Activated naive CD4-positive, alpha-beta T cell treated with anti-CD3 and anti-CD28 coated beads, Interleukin-2, amount 50 U/mL, for 24 hours (primary cell): ENCODE measurements at regions not wholly inside any gene's neighbourhood (a gene's known extent, or its start where the extent isn't known, plus 50 kb on each side); places are given as distances from the start of the nearest gene placed in this dataset.
"Not testable (repeated sequence)": the region's sequence is repeated elsewhere in the genome, so short reads cannot be mapped to it uniquely, and the experiment has no call there.

Experiments used
- H3K27ac Mint-ChIP-seq: one replicate; pipeline ENCODE4 v1.8.0; 2021; ENCODE audit warnings: mild to moderate bottlenecking, mixed read lengths
- H3K27me3 Mint-ChIP-seq: one replicate; pipeline ENCODE4 v1.8.0; 2021; ENCODE audit warnings: mixed read lengths
- H3K36me3 Mint-ChIP-seq: one replicate; pipeline ENCODE4 v1.8.0; 2021; ENCODE audit warnings: mixed read lengths
- H3K4me1 Mint-ChIP-seq: one replicate; pipeline ENCODE4 v1.8.0; 2021; ENCODE audit warnings: mixed read lengths
- H3K4me3 Mint-ChIP-seq: one replicate; pipeline ENCODE4 v1.8.0; 2021; ENCODE audit warnings: mild to moderate bottlenecking, mixed read lengths
- H3K9me3 Mint-ChIP-seq: one replicate; pipeline ENCODE4 v1.8.0; 2021; ENCODE audit warnings: mixed read lengths

GRCh38 chr16:66026787-66027330 lies 339.6 kb upstream of the CDH5 start:
- no peaks in the 10 kb centered on the region for H3K36me3 Mint-ChIP-seq
- no peak overlapping the region for H3K27ac Mint-ChIP-seq
- H3K9me3 Mint-ChIP-seq: peaks cover 5% of the 10 kb centered on the region
- H3K27me3 Mint-ChIP-seq: peaks cover 1% of the 10 kb centered on the region
- no peaks in the 10 kb centered on the region for H3K4me1 Mint-ChIP-seq
- H3K4me3 Mint-ChIP-seq: no peak overlapping the region

GRCh38 chr16:66026211-66026610 lies 340.3 kb upstream of the CDH5 start:
- peaks cover 5% of the 10 kb centered on the region for H3K9me3 Mint-ChIP-seq
- peaks cover 1% of the 10 kb centered on the region for H3K27me3 Mint-ChIP-seq
- H3K36me3 Mint-ChIP-seq: no peaks in the 10 kb centered on the region
- no peak overlapping the region for H3K27ac Mint-ChIP-seq
- H3K4me3 Mint-ChIP-seq: no peak overlapping the region
- H3K4me1 Mint-ChIP-seq: no peaks in the 10 kb centered on the region

DNA sequence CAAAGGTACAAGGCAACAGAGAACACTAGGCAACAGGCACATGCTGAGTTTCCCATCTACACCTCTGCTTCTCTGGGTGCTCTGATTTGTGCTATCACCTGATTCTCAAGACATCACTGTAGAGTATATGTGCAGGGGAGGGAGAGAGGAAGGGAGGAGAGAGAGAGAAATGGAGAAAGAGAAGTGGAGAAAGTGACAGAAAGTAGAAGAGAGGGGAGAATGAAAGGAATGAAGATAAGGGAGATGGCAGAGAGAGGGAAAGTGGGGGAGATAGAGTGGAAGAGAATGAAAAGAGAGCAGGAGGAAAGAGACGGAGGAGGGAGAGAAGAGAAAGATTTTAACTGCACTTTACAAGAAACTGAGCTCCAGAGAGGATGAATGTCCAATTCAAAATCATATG lies 340.7 kb upstream of the CDH5 start:
- no peaks in the 10 kb centered on the region for H3K36me3 Mint-ChIP-seq
- H3K27me3 Mint-ChIP-seq: peaks cover 1% of the 10 kb centered on the region
- H3K27ac Mint-ChIP-seq: no peak overlapping the region
- no peaks in the 10 kb centered on the region for H3K4me1 Mint-ChIP-seq
- H3K4me3 Mint-ChIP-seq: no peak overlapping the region
- peaks cover 5% of the 10 kb centered on the region for H3K9me3 Mint-ChIP-seq

- H3K36me3 Mint-ChIP-seq, H3K27me3 Mint-ChIP-seq, H3K9me3 Mint-ChIP-seq, H3K4me1 Mint-ChIP-seq, H3K27ac Mint-ChIP-seq, H3K4me3 Mint-ChIP-seq: not testable (repeated sequence)
Measured at GRCh38 chr16:66024567-66024966, 341.9 kb upstream of the CDH5 start.

- H3K27ac Mint-ChIP-seq: no peak overlapping the region
- no peaks in the 10 kb centered on the region for H3K4me1 Mint-ChIP-seq
- H3K4me3 Mint-ChIP-seq: no peak overlapping the region
- peaks cover 5% of the 10 kb centered on the region for H3K9me3 Mint-ChIP-seq
- no peaks in the 10 kb centered on the region for H3K36me3 Mint-ChIP-seq
- peaks cover 1% of the 10 kb centered on the region for H3K27me3 Mint-ChIP-seq
Measured at GRCh38 chr16:66023481-66023880, 343.0 kb upstream of the CDH5 start.

DNA sequence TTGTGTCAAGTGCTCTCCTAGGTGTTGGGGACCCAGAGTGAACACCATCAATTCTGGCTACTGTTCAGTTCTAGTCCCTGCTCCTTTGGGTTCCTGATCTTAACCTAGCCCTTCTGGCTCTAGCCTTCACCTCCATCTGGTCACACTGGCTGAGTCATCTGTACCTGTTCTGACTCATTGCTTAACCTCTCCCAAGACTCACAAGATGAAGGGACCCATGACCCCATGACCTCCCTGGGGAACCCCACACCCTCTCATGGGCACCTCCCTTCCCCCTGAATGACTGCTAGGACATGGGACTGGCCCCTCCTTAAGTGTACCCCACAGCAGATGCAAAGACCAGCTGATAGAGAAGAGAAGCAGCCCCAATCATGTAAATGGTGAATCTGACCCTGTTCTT lies 345.8 kb upstream of the CDH5 start:
- no peak overlapping the region for H3K4me3 Mint-ChIP-seq
- H3K4me1 Mint-ChIP-seq: no peaks in the 10 kb centered on the region
- H3K27ac Mint-ChIP-seq: no peak overlapping the region
- no peaks in the 10 kb centered on the region for H3K36me3 Mint-ChIP-seq
- H3K27me3 Mint-ChIP-seq: peaks cover 1% of the 10 kb centered on the region
- peaks cover 5% of the 10 kb centered on the region for H3K9me3 Mint-ChIP-seq

DNA sequence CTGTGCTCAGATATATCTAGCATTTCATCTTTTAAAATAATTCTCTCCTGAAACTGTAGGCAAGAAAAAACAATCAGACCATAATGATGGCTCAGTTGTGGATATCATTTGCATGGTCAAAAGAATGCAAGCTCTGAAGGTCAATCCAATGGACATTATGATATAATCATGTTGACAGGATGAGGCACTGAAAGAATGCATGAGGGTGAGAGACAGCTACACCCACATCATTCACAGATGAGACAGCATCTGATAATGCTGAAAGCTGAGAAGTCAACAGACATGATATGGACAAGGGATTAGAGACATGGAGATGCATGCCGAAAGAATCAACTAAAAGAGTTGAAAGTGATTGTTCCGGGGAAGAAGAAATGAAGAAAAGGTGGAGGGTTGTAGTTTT lies 346.4 kb upstream of the CDH5 start:
- Mint-ChIP-seq H3K9me3 (peaks cover 5% of the 10 kb centered on the region), H3K36me3 (no peaks in the 10 kb centered on the region), H3K4me1 (no peaks in the 10 kb centered on the region)

GRCh38 chr16:66019502-66019901 lies 347.0 kb upstream of the CDH5 start:
- H3K27me3 Mint-ChIP-seq, H3K9me3 Mint-ChIP-seq, H3K4me1 Mint-ChIP-seq, H3K4me3 Mint-ChIP-seq, H3K36me3 Mint-ChIP-seq, H3K27ac Mint-ChIP-seq: not testable (repeated sequence)

More for the DNA sequence above, 346.4 kb upstream of the CDH5 start:
- H3K27ac Mint-ChIP-seq: no peak overlapping the region
- peaks cover 1% of the 10 kb centered on the region for H3K27me3 Mint-ChIP-seq
- no peak overlapping the region for H3K4me3 Mint-ChIP-seq

GRCh38 chr16:66014221-66014620 lies 352.3 kb upstream of the CDH5 start:
- no peak overlapping the region for H3K27ac Mint-ChIP-seq

GRCh38 chr16:66013486-66013885 lies 353.0 kb upstream of the CDH5 start:
- Mint-ChIP-seq H3K27me3 (peaks cover 4% of the 10 kb centered on the region), H3K36me3 (no peaks in the 10 kb centered on the region), H3K27ac (no peak overlapping the region), H3K9me3 (no peaks in the 10 kb centered on the region), H3K4me3 (no peak overlapping the region), H3K4me1 (no peaks in the 10 kb centered on the region)

More at GRCh38 chr16:66014221-66014620, 352.3 kb upstream of the CDH5 start:
- Mint-ChIP-seq H3K9me3 (no peaks in the 10 kb centered on the region), H3K4me1 (no peaks in the 10 kb centered on the region), H3K4me3 (no peak overlapping the region), H3K27me3 (peaks cover 4% of the 10 kb centered on the region), H3K36me3 (no peaks in the 10 kb centered on the region)

- H3K36me3 Mint-ChIP-seq: no peaks in the 10 kb centered on the region
- no peaks in the 10 kb centered on the region for H3K27me3 Mint-ChIP-seq
- no peak overlapping the region for H3K27ac Mint-ChIP-seq
- H3K4me1 Mint-ChIP-seq: no peaks in the 10 kb centered on the region
- H3K9me3 Mint-ChIP-seq: peaks cover 7% of the 10 kb centered on the region
- H3K4me3 Mint-ChIP-seq: no peak overlapping the region
Measured at GRCh38 chr16:66008136-66008535, 358.4 kb upstream of the CDH5 start.

- H3K4me1 Mint-ChIP-seq: no peaks in the 10 kb centered on the region
- no peak overlapping the region for H3K27ac Mint-ChIP-seq
- H3K36me3 Mint-ChIP-seq: no peaks in the 10 kb centered on the region
- H3K9me3 Mint-ChIP-seq: peaks cover 7% of the 10 kb centered on the region
- no peak overlapping the region for H3K4me3 Mint-ChIP-seq
- no peaks in the 10 kb centered on the region for H3K27me3 Mint-ChIP-seq
Measured at GRCh38 chr16:66007717-66008116, 358.8 kb upstream of the CDH5 start.

- H3K27me3 Mint-ChIP-seq: no peaks in the 10 kb centered on the region
Measured at GRCh38 chr16:66006485-66006884, 360.0 kb upstream of the CDH5 start.

GRCh38 chr16:66004699-66005098 lies 361.8 kb upstream of the CDH5 start:
- H3K9me3 Mint-ChIP-seq: peaks cover 7% of the 10 kb centered on the region
- H3K4me3 Mint-ChIP-seq: no peak overlapping the region
- H3K27ac Mint-ChIP-seq: no peak overlapping the region
- H3K27me3 Mint-ChIP-seq: no peaks in the 10 kb centered on the region
- no peaks in the 10 kb centered on the region for H3K4me1 Mint-ChIP-seq
- H3K36me3 Mint-ChIP-seq: no peaks in the 10 kb centered on the region

More at GRCh38 chr16:66006485-66006884, 360.0 kb upstream of the CDH5 start:
- H3K4me3 Mint-ChIP-seq: no peak overlapping the region
- no peak overlapping the region for H3K27ac Mint-ChIP-seq
- no peaks in the 10 kb centered on the region for H3K4me1 Mint-ChIP-seq
- H3K9me3 Mint-ChIP-seq: peaks cover 7% of the 10 kb centered on the region
- H3K36me3 Mint-ChIP-seq: no peaks in the 10 kb centered on the region

DNA sequence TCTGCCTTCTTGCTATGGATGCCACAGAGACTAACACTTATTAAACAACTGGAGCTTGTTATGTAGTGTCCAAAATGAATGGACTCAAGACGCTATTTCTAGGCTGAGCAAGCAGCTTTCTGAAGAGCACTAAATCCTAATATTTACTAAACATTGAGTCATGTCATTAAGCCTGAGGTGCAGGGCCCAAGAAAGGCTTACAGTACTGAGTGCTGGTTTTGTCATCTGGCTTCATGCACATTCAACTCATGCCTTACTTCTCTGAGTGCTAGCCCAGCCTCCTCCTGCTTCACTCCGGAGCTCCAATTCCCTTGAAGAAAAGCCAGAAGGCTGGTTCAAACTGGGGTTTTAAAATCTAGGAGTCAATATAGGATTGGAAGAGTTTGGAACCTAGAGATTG lies 363.3 kb upstream of the CDH5 start:
- no peaks in the 10 kb centered on the region for H3K4me1 Mint-ChIP-seq
- H3K4me3 Mint-ChIP-seq: no peak overlapping the region
- H3K27ac Mint-ChIP-seq: no peak overlapping the region
- no peaks in the 10 kb centered on the region for H3K36me3 Mint-ChIP-seq
- peaks cover 5% of the 10 kb centered on the region for H3K27me3 Mint-ChIP-seq
- peaks cover 12% of the 10 kb centered on the region for H3K9me3 Mint-ChIP-seq

DNA sequence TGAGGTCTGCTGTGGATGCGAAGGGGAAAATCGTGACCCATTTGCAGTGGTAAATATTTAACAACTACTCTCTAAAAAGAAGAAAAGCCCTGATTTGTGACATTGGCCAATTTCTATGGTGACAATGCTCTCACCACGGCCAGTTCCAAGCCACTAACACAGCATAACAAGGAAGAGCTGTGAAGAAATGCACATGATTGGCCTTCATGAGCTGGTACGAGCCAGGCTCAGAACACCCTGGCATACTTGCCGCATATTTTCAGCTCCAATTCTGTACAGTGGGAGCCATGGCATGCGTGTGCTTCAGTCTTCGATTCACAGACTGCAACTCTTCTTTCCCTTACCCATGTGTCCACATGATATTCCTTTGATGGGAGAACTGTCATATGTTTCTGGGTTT lies 363.9 kb upstream of the CDH5 start:
- Mint-ChIP-seq H3K9me3 (peaks cover 12% of the 10 kb centered on the region), H3K27ac (no peak overlapping the region), H3K27me3 (peaks cover 6% of the 10 kb centered on the region), H3K4me3 (no peak overlapping the region), H3K36me3 (no peaks in the 10 kb centered on the region), H3K4me1 (no peaks in the 10 kb centered on the region)

DNA sequence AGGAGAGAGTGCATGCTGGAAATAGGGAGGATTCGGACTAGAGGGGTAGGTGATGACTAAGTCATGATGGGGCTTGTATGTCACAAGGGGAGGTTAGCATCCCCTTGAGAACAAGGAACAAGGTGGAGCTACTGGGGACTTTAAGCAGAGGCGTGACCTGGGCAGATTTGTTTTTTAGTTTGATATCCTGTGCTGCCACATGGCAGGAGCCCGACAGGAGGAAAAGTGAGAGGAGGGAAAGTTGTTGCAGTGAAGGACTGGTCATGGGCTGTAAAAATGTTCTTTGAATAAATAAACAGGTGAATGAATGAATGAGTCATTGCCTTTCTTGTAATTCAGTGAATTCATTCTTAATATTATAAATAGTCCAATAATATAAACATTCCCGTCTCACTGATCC lies 365.1 kb upstream of the CDH5 start:
- Mint-ChIP-seq H3K4me1 (no peaks in the 10 kb centered on the region), H3K9me3 (peaks cover 12% of the 10 kb centered on the region), H3K27me3 (peaks cover 6% of the 10 kb centered on the region), H3K4me3 (no peak overlapping the region), H3K27ac (no peak overlapping the region), H3K36me3 (no peaks in the 10 kb centered on the region)
